Peyer's patch (tissue), 4 donors: ENCODE measurements at regions not wholly inside any gene's neighbourhood (a gene's known extent, or its start where the extent isn't known, plus 50 kb on each side); places are given as distances from the start of the nearest gene placed in this dataset.

Source experiments
- CTCF ChIP-seq, 6 experiments: fragments of 450-650 bp in 4 of 6; fragments of 200-600 bp in 2 of 6; sonication (generic) in 1 of 6; IDR thresholded peaks; one replicate each; pipeline ENCODE4 v1.5.1; 2017 to 2019; ENCODE audit warnings: antibody characterized with exemption in 6 of 6, mild to moderate bottlenecking in 3 of 6, moderate library complexity in 1 of 6
- POLR2A ChIP-seq, 2 donors: fragments of 450-650 bp; IDR thresholded peaks; one replicate each; pipeline ENCODE4 v1.5.1; 2017; ENCODE audit warnings: antibody characterized with exemption in 2 of 2, mild to moderate bottlenecking in 2 of 2, moderate library complexity in 2 of 2

- no peak for TF ChIP-seq CTCF (IDR thresholded peaks at IDR 0.05)
- no peak for TF ChIP-seq POLR2A (IDR thresholded peaks at IDR 0.05)
Measured at GRCh38 chr5:102554082-102554481, 55.3 kb upstream of the SLCO6A1 start.
